H1 (cell line): ENCODE measurements at regions not wholly inside any gene's neighbourhood (a gene's known extent, or its start where the extent isn't known, plus 50 kb on each side); places are given as distances from the start of the nearest gene placed in this dataset.

Experiments
- CTCF ChIA-PET: fragments of 300-600 bp; sonication (Branson Sonifier 250); formaldehyde crosslinking; loops from one replicate; lab custom pipeline; 2021; ENCODE audit not compliant: partially characterized antibody; lab: Charles Lee
- POLR2A ChIA-PET: fragments of 300-600 bp; sonication (Branson Sonifier 250); formaldehyde crosslinking; loops from one replicate; lab custom pipeline; 2021; ENCODE audit warnings: inconsistent platforms; ENCODE audit not compliant: partially characterized antibody; lab: Charles Lee
- DNase-seq, 2 experiments: peaks; one replicate each; pipeline versions ENCODE4 v3.0.0 to v3.0.0-alpha.2; 2010 to 2022; ENCODE audit warnings: low spot score in 2 of 2, low read depth in 1 of 2, mixed read lengths in 1 of 2
- FAIRE-seq: peaks from 2 replicates; lab custom pipeline; 2011; peaks lifted over from hg19 to GRCh38; lab: Jason Lieb, UNC
- H2AFZ ChIP-seq: 2 replicates; pipeline ENCODE4 v1.8.1; 2012; ENCODE audit warnings: low read length, inconsistent platforms
- H2AK5ac ChIP-seq: 2 replicates; pipeline ENCODE4 v1.6.1; 2013; ENCODE audit warnings: low read depth, low read length
- H2BK120ac ChIP-seq: replicated peaks from 2 replicates; pipeline ENCODE3; 2013; ENCODE audit warnings: low read depth, low read length, inconsistent platforms
- H2BK12ac ChIP-seq: 2 replicates; pipeline ENCODE4 v1.6.1; 2013; ENCODE audit warnings: low read depth, low read length
- H2BK15ac ChIP-seq: 2 replicates; pipeline ENCODE4 v1.6.1; 2013; ENCODE audit warnings: low read length
- H2BK20ac ChIP-seq: 2 replicates; pipeline ENCODE4 v1.6.1; 2013; ENCODE audit warnings: low read length
- H2BK5ac ChIP-seq: 2 replicates; pipeline ENCODE4 v1.6.1; 2013; ENCODE audit warnings: low read depth, low read length
- H3K14ac ChIP-seq: 2 replicates; pipeline ENCODE4 v1.6.1; 2013; ENCODE audit warnings: inconsistent platforms; ENCODE audit not compliant: insufficient read length
- H3K18ac ChIP-seq: 2 replicates; pipeline ENCODE4 v1.6.1; 2013; ENCODE audit warnings: low read length; ENCODE audit errors: extremely low read depth
- H3K23ac ChIP-seq: 2 replicates; pipeline ENCODE4 v1.6.1; 2013; ENCODE audit warnings: inconsistent platforms; ENCODE audit not compliant: insufficient read length
- H3K23me2 ChIP-seq: 2 replicates; pipeline ENCODE4 v1.6.1; 2013; ENCODE audit warnings: low read depth, low read length
- H3K27ac ChIP-seq: 2 replicates; pipeline ENCODE4 v1.6.1; 2011; ENCODE audit warnings: low read depth, low read length, inconsistent platforms
- H3K27me3 ChIP-seq, 4 experiments: replicated peaks in 1 of 4; 1 replicate in 1 of 4; 2 replicates in 3 of 4; pipeline versions ENCODE4 v1.6.1 to v1.8.1; 2011 to 2013; ENCODE audit warnings: low read length in 3 of 4, mild to moderate bottlenecking in 3 of 4, inconsistent platforms in 2 of 4, mixed read lengths in 2 of 4, moderate library complexity in 1 of 4; ENCODE audit not compliant: control insufficient read depth in 3 of 4, insufficient read depth in 3 of 4; ENCODE audit errors: extremely low read depth in 1 of 4
- H3K36me3 ChIP-seq, 4 experiments: 2 replicates each; pipeline versions ENCODE4 v1.6.1 to v1.8.1; 2011 to 2013; ENCODE audit warnings: mild to moderate bottlenecking in 4 of 4, low read length in 3 of 4, moderate library complexity in 2 of 4, control low read depth in 1 of 4, inconsistent platforms in 1 of 4; ENCODE audit not compliant: insufficient read depth in 4 of 4, control insufficient read depth in 2 of 4
- H3K4ac ChIP-seq: replicated peaks from 2 replicates; pipeline ENCODE3; 2013; ENCODE audit warnings: low read length, low read depth, mixed read lengths, inconsistent platforms; ENCODE audit not compliant: insufficient read length
- H3K4me1 ChIP-seq, 4 experiments: replicated peaks in 1 of 4; 1 replicate in 1 of 4; 2 replicates in 3 of 4; pipeline versions ENCODE4 v1.6.1 to v1.8.1; 2011 to 2013; ENCODE audit warnings: low read length in 3 of 4, inconsistent platforms in 2 of 4, mixed read lengths in 1 of 4; ENCODE audit not compliant: insufficient read depth in 4 of 4, control insufficient read depth in 3 of 4
- H3K4me2 ChIP-seq, 2 experiments: 2 replicates each; pipeline versions ENCODE4 v1.6.1 to v1.8.1; 2011 to 2013; ENCODE audit warnings: low read depth in 2 of 2, low read length in 2 of 2, control low read depth in 1 of 2, inconsistent platforms in 1 of 2, mild to moderate bottlenecking in 1 of 2; ENCODE audit not compliant: insufficient read depth in 1 of 2
- H3K4me3 ChIP-seq, 4 experiments: fragments of 200-600, 300-600 bp in 1 of 4; sonication (generic), shearing (Covaris generic), sonication (Bioruptor Twin) in 1 of 4; 2 replicates each; pipeline versions ENCODE4 v1.5.1 to v1.8.1; 2011 to 2016; ENCODE audit warnings: low read length in 4 of 4, low read depth in 3 of 4, control low read depth in 2 of 4, inconsistent platforms in 2 of 4, mild to moderate bottlenecking in 2 of 4, mixed read lengths in 1 of 4, moderate library complexity in 1 of 4; ENCODE audit not compliant: insufficient read depth in 2 of 4; ENCODE audit errors: extremely low read depth in 1 of 4
- H3K56ac ChIP-seq: replicated peaks from 2 replicates; pipeline ENCODE3; 2013; ENCODE audit warnings: low read depth, mild to moderate bottlenecking, mixed read lengths, low read length, inconsistent platforms; ENCODE audit not compliant: insufficient read length
- H3K79me1 ChIP-seq: 2 replicates; pipeline ENCODE4 v1.6.1; 2013; ENCODE audit warnings: low read depth, low read length, control low read depth
- H3K79me2 ChIP-seq, 2 experiments: 2 replicates each; pipeline versions ENCODE4 v1.6.1 to v1.8.1; 2012 to 2013; ENCODE audit warnings: low read length in 2 of 2, mild to moderate bottlenecking in 2 of 2, inconsistent platforms in 1 of 2; ENCODE audit not compliant: insufficient read depth in 2 of 2, control insufficient read depth in 1 of 2
- H3K9ac ChIP-seq, 4 experiments: replicated peaks in 1 of 4; 1 replicate in 1 of 4; 2 replicates in 3 of 4; pipeline versions ENCODE4 v1.6.1 to v1.8.1; 2011 to 2013; ENCODE audit warnings: low read depth in 3 of 4, low read length in 3 of 4, control low read depth in 2 of 4, mild to moderate bottlenecking in 2 of 4, moderate library complexity in 2 of 4, inconsistent platforms in 1 of 4; ENCODE audit errors: extremely low read depth in 1 of 4
- H3K9me3 ChIP-seq, 2 experiments: 2 replicates each; pipeline versions ENCODE4 v1.6.1 to v1.8.1; 2012 to 2013; ENCODE audit warnings: mild to moderate bottlenecking in 2 of 2, moderate library complexity in 2 of 2, control low read depth in 1 of 2, inconsistent platforms in 1 of 2, low read depth in 1 of 2, low read length in 1 of 2, mixed read lengths in 1 of 2; ENCODE audit not compliant: insufficient read depth in 2 of 2
- H4K20me1 ChIP-seq, 2 experiments: replicated peaks in 1 of 2; 2 replicates each; pipeline versions ENCODE3 to v1.8.1; 2011 to 2013; ENCODE audit warnings: inconsistent platforms in 2 of 2, low read length in 2 of 2, mild to moderate bottlenecking in 1 of 2; ENCODE audit not compliant: insufficient read depth in 2 of 2, control insufficient read depth in 1 of 2
- H4K5ac ChIP-seq: 2 replicates; pipeline ENCODE4 v1.6.1; 2013; ENCODE audit warnings: low read length, low read depth, mixed read lengths, inconsistent platforms; ENCODE audit not compliant: insufficient read length
- H4K8ac ChIP-seq: 2 replicates; pipeline ENCODE4 v1.8.0; 2013; ENCODE audit warnings: mild to moderate bottlenecking, moderate library complexity, low read length, inconsistent platforms; ENCODE audit not compliant: insufficient read depth; ENCODE audit errors: extremely low read depth
- H4K91ac ChIP-seq: replicated peaks from 2 replicates; pipeline ENCODE3; 2013; ENCODE audit warnings: low read length, mixed read lengths, inconsistent platforms; ENCODE audit not compliant: insufficient read length
- EZH2 ChIP-seq: fragments of 200-600 bp; sonication (generic); IDR thresholded peaks from 2 replicates; pipeline ENCODE4 v1.7.1; 2012; ENCODE audit warnings: low read depth, mild to moderate bottlenecking, moderate library complexity, low read length, inconsistent platforms; ENCODE audit not compliant: severe bottlenecking
- WGBS, 2 experiments: shearing (Covaris generic) in 1 of 2; methylation state at CpG; one replicate each; pipeline versions ENCODE4 v1.1.6 to v1.1.7; 2013 to 2015; ENCODE audit warnings: low lambda C conversion rate in 2 of 2, mixed read lengths in 2 of 2, inconsistent platforms in 1 of 2, low coverage in 1 of 2, missing lambda C conversion rate in 1 of 2; ENCODE audit not compliant: insufficient replicate concordance in 2 of 2, insufficient coverage in 1 of 2, insufficient read length in 1 of 2; ENCODE audit errors: extremely low coverage in 1 of 2, missing lambda C conversion rate in 1 of 2; 5-methylcytosine and 5-hydroxymethylcytosine counted together
- TF ChIP-seq, protein P1 (sequence below): IDR thresholded peaks from 2 replicates; pipeline ENCODE4 v1.6.1; 2012; ENCODE audit warnings: inconsistent platforms

DNA sequence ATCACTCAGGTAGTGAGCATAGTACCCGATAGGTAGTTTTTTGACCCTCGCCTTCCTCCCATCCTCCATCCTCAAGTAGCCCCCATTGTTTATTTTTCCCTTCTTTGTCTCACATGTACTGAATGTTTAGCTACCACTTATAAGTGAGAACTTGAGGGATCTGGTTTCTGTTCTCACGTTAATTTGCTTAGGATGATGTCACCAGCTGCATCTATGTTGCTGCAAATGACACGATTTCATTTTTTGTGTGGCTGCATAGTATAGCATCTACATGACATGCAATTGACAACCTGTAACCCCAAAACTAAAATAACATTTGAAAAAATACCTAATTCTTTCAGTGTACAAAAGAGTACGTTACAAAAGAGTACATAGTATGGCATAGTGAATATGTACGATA lies 254.0 kb upstream of the NOVA1 start:
- Histone ChIP-seq H3K4ac (no peak overlapping the region), H3K14ac (no peak overlapping the region), H3K9me3 (no peaks in the 10 kb centered on the region), H3K79me2 (no peaks in the 10 kb centered on the region), H2BK12ac (no peak overlapping the region), H3K23me2 (no peaks in the 10 kb centered on the region), H3K23ac (no peak overlapping the region), H3K27ac (no peak overlapping the region), H2AK5ac (no peak overlapping the region), H3K79me1 (no peaks in the 10 kb centered on the region), H4K91ac (no peak overlapping the region), H2BK15ac (no peak overlapping the region), H2BK20ac (no peak overlapping the region), H3K36me3 (no peaks in the 10 kb centered on the region), H3K4me3 (no peak overlapping the region), H2BK5ac (no peak overlapping the region), H3K4me2 (no peak overlapping the region), H4K20me1 (no peaks in the 10 kb centered on the region), H3K56ac (no peak overlapping the region), H4K5ac (no peak overlapping the region), H2BK120ac (no peak overlapping the region), H2AFZ (no peak overlapping the region), H3K27me3 (no peaks in the 10 kb centered on the region), H3K18ac (no peak overlapping the region), H4K8ac (no peak overlapping the region), H3K4me1 (no peaks in the 10 kb centered on the region), H3K9ac (no peak overlapping the region)
- 89% methylated on average over 6 of the region's 6 CpGs; no CpG with 5 or more reads in 1 of the 2 experiments for WGBS, 2 experiments
- FAIRE-seq: no peak
- CTCF ChIA-PET: no interaction called here
- POLR2A ChIA-PET: no interaction called here
- DNase-seq: no peak
- no peak for TF ChIP-seq EZH2
- TF ChIP-seq, protein P1, sequence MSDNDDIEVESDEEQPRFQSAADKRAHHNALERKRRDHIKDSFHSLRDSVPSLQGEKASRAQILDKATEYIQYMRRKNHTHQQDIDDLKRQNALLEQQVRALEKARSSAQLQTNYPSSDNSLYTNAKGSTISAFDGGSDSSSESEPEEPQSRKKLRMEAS: no peak
